ENCODE measurements at regions not wholly inside any gene's neighbourhood (a gene's known extent, or its start where the extent isn't known, plus 50 kb on each side); places are given as distances from the start of the nearest gene placed in this dataset.
"Not testable (repeated sequence)": the region's sequence is repeated elsewhere in the genome, so short reads cannot be mapped to it uniquely, and the experiment has no call there.

DNA sequence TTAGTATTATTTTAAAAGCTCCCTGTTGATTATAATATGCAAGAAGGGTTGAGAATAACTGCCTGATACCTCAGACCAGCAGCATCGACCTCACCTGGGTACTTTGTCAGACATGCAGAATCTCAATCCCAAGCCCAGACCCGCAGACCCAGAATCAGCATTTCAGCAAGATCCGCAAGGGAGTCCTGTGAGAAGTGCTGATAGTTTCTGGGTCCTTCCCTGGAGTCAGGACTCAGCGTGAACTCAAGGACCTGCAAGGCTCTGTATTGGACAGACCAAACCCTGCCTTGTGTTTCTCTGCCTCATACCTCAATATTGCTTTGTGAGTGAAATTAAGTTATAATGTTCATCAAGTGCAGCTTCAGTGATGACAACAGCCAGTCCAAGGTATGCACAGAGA lies 149.5 kb upstream of the NPY start:
- DNase-seq: no peak

DNA sequence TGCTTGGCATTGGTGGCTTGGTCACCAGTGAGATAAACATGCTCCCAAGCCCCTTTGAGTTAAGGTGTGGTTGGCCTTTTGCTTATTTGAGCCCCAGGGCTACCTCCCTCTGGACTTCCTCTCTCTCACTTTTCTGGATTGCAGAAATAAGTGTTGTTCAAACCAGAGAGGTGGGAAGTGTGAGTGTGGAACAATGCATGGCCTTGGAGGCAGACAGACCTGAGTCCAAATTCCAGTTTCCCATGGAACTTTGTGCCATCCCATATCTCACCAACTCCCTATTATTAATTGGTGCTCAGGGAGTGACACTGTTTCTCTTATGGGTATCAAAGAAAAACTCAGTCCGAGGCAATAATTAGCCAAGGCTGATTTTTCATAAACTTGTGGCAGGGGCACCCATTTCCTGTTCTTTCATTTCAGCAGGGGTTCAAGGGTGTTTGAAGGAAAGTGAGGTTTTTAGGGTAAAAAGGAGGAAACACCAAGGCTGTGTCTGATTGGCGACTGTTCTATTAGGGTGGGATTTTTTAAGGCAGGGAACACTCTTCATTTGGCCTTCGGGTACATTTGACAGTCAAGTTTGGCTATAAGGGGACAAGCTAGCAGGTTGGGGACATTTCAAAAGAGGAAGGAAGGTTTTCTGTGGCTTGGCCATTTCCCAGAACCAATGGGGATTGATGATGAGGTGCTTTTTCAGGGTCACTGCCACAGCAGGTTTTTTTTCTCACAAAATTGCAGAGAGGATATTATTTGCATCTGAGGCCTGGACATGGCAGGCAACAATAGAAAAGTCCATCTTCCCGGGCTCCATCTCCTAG lies 148.8 kb upstream of the NPY start:
- no peak for DNase-seq

DNA sequence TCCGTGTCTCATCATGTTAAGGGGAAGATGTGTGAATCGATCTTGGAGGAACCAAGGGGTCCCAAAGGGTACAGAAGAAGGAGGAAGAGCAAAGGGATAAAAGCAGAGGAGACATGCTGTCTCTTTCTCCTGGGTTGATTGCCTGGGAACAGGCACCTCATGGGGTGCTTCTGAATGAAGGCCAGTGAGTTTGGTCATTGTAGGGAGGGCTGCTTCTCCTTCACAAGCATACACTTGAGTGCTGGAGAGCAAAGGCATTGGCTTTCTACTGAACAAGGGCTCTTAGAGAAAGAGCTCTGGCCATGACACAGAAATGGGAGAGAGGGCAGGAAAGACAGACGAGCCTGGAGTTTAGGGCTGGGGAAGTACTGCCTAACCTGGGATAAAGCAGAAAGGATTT lies 146.7 kb upstream of the NPY start:
- DNase-seq: no peak

DNA sequence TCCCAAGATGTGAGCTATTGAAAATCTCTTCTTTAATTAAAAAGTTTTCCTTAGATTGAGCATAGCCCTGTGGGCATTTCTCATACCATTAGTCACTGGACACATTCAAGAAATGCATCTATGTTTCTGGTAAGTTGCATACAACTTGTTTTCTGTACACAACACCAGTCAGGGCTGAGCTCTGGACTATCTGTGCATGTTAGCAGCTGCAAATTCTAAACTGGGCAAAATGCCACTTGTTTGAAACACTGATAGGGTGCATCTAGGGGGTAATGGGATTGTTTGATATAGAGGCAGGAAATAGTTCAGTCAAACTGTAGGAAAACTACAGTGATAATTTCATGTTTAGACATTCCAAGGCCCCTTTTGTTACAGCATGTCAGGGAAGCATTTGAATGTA lies 145.6 kb upstream of the NPY start:
- peak; percentile 8 to 30 (median 22) for DNase-seq

DNA sequence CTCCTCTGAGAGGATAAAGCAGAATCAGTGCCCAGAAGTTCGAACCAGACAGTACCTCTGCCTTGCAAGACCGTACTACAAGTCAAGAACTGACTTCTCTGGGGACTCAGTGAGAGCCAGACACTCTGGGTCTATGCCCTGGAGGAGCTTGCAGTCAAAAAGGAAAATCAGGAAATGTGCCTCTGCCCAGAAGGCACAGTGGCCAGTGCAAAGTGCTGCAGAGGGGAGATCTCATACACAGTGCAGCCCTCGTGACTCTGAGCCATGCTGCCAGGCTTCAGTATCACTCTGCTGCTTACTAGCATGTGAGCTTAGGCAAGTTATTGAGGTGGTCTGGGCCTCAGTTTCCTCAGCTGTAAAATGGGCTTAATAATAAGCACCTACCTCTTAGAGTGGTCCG lies 144.0 kb upstream of the NPY start:
- DNase-seq: no peak

DNA sequence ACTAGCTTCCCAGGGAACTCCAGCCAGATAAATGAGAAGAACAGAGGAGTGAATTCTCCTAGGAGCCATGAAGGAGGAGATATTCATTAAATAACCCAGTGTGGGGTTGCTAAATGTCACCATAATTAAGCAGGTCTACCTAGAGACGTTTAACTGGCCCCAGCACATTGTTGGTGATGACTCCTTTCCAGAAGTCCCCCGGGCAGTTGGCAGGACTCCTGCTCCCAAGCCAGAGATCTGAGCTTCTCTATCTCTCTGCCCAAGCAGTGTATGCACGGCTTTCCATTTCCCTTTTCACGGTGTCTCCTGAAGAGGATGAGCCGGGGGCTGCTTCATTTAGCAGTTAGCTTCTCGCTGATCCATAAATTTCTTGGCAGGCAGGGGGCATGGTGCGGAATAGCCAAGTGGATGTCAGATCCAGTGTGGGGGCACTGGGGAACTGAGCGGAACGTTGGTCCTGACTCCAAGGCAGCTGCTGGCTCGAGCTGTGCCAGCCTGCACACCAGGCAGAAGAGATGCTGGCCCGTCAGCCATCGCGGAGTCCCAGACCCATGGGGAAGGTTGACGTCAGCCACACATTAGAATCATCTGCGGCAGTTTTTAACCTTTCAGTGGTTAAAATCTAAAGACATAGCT lies 142.0 kb upstream of the NPY start:
- peak; percentile 6 to 26 (median 7) for DNase-seq

DNA sequence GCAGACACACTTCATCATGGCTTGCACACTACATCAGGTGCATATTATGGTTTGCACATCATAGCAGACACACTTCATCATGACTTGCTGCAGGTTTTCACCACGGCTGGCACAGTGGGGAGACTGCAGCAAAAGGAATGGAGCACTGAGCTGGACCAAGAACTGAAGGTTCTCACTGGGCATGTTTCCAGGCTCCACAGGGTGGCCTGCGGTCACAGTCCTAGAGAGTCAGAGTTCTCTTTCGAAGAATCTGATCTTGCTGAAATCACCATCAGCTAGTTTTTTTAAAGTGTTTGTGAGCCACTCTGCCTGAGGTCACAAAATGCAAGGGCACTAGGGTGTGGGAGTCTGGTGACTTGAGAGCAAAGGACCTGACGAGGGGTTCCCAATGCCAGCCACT lies 140.4 kb upstream of the NPY start:
- no peak for DNase-seq

DNA sequence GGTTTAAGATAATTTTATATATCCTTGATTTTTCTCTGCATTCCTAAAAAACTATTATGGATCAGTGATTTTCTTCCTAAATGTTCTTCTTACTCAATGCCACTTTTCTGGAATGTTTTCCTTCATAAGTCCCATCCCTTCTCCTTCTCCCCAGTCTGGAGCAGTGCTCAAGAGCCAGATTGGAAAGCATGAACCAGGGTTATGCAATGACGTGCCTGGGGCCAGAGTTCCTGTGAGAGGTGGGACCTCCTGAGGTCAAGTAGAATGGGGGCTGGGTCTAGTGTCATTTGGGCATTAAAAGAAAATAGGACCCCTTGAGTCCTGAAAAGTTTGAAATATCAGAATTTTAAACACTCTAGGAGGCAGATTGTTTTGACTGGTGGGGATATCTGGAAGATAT lies 132.0 kb upstream of the NPY start:
- no peak for DNase-seq

DNA sequence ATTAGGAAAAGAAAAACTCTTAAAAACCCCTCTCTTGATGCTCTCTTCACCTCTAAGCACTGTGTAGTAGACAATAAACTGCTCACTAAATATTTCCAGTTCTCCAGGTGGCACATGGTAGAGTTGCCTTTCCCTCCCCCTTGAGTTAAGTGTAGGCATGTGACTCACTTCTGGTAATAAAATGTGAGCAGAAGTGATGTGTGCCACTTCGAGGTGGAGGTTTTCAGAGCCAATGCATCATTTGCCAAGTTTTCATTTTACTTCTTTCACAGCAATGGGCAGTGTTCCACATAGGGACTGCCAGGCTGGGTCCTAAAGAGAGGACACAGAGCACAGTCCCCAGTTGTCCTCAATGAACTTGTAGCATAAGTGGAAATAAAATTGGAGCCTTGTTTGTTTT lies 131.6 kb upstream of the NPY start:
- DNase-seq: no peak

DNA sequence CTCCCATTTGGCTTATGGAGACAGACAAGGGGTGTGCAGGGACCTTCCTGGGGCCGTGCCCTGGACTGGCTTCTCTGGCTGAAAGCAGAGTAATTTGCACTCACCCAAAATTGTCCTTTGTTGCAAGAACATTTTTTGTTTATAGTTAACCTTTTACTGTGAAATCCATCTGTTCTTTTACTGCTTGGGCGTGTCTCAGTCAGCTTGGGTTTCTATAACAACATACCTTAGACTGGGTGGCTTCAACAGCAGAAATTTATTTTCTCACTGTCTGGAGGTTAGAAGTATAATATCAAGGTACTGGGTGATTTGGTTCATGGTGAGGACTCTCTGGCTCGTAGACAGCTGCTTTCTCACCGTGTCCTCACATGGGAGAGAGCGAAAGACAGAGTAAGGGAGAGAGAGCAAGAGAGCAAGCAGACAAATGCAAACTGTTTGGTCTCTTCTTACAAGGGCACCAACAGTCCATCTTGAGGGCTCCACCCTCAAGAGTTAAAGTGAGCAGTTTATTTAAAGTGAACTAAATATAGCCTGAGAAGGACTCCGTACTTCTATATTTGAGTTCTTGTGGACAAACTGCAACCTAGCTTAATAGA lies 131.0 kb upstream of the NPY start:
- DNase-seq: no peak

DNA sequence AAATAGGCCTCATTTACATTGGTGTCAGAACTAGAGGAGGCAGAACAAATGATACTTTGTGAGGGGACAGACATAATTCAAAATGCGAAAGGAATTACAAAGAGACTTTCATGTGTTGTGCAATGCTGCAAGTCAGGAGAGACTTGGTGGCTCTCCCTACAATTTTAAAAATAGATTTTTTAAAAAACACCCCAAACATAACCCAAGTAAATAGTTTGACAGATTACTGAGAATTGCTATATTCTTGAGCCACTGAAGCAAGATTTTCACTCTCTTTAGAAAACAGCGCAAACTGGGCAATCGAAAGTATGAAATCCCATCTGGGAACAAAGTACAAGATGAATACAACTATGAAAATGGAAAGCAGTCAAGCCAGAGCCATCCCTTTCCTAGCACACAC lies 126.3 kb upstream of the NPY start:
- DNase-seq: no peak

DNA sequence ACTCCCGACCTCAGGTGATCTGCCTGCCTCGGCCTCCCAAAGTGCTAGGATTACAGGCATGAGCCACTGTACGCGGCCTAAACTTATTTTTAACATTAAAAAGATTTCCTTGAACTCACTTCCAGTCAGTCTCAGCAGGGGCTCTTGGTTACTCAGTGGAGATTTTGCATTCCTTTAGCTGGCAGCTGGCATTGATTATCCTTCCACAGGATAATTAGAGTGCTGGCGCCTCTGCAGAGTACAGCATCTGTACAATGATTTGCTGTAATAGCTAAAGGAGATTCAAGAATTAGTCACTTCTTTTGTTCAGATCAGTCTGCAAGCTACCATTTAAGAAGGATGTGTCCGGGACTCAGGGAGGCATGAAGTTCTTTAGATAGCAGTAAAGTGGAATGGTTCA lies 125.0 kb upstream of the NPY start:
- DNase-seq: peak in 1 of 3 donors; percentile 45

DNA sequence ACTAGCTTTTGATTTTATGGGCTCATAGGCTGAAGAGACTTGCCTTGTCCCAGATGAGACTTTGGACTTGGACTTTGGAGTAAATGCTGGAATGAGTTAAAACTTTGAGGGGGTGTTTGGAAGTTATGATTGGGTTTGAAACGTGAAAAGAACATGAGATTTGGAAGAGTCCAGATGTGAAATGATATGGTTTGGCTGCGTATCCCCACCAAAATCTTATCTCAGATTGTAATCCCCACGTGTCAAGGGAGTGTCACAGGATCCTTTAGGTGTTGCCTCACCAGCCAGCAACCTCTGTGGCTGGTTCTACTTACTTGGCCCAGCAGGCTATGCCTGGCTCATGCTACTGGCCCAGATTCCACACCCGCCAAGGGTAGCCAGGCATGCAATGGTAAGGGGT lies 119.6 kb upstream of the NPY start:
- DNase-seq: no peak

DNA sequence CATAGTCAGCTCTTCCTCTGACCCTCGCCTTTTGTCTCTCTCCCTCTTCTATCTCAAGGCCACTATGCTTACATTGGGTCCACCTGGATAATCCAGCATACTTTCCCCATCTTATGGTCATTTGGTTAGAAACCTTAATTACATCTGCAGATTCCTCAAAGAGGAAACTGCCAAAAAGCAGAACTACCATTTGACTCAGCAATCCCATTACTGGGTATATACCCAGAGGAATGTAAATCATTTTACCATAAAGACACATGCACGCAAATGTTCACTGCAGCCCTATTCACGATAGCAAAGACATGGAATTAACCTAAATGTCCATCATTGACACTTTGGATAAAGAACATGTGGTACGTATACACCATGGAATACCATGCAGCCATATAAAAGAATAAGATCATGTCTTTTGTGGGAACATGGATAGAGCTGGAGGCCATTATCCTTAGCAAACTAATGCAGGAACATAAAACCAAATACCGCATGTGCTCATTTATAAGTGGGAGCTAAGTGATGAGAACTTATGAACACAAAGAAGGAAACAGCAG lies 114.8 kb upstream of the NPY start:
- no peak for DNase-seq

DNA sequence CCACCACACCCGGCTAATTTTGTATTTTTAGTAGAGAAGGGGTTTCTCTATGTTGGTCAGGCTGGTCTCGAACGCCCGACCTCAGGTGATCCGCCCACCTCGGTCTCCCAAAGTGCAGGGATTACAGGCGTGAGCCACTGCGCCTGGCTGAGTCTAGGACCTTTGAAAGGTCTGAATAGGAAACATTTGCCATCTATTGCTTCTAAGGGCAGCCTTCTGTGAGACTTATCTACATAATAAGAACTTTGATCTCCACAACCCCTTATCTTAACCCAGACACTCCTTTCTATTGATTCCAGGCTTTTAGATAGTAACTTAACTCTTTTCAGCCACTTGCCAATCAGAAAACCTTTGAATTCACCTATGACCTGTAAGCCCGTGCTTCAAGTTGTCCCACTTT lies 112.0 kb upstream of the NPY start:
- DNase-seq: not testable (repeated sequence)

DNA sequence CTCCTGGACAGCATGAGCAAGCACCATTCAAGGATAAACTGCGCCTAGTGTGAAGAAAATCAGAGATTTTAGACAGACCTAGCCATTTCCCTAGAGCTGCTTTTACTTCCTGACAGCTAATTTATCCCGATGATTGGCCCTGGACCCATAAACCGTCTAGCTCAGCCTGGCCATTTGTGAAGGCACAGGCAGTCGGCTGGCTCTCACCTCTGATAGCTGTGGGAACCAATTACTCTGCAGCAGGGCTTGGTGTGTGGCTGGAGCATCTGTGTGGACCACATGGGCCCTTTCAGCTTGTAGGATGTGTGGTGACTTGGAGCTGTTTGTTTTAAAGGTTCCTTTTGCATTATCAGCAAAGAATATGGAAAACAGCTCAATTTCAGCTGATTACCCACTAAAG lies 111.1 kb upstream of the NPY start:
- no peak for DNase-seq

DNA sequence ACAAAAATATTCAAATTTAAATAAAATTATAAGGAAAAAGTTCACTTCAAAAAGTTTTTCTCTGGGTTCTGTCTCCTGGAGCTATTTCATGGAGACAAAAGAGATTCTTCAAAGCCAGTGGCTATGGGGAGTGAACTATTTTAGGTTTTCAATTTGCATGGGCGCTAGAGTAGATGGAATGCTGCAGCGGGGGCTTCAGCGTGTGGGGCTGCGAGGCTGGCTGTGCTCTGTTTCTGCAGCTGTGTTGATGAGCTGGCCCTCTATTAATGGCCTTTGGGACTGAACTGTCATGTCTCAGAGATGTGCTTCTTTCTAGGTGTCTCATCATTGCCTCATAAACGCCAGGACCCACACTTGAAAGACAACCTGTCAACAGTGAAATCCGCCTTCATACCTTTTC lies 108.4 kb upstream of the NPY start:
- DNase-seq: no peak

DNA sequence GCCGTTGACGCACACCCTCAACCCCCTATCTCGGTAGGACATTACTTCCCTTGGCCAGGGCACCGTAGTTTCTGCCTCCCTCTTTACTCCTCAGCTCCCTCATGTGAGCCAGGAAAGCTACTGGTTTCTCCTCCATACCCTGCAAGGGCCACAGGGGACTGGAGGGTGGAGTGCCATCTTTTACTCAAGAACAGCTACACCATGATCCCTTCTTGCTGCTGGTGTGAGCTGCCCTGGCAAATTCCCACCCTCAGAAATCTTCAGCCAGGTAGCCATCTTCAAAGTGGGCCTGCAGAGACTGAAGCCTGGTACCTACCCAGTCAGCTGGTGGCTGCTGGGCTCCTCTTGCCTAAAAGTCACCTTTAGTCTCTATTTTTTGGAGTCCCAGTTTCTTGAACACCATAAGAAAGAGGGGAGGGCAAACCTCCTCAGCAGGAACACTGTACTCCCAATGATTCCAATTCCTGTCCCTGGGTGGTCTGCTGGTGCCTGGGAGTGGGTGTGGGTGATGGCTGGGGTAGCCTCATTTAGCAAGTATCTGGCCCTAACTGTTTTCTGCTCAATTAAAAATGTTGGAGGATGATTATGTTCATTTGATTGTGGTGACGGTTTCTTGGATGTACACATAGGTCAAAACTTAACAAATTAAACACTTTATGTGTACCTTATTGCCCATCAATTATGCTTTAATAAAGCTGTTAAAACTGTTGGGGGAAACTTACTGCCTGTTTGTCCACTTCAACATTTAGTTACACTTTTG lies 105.0 kb upstream of the NPY start:
- no peak for DNase-seq

DNA sequence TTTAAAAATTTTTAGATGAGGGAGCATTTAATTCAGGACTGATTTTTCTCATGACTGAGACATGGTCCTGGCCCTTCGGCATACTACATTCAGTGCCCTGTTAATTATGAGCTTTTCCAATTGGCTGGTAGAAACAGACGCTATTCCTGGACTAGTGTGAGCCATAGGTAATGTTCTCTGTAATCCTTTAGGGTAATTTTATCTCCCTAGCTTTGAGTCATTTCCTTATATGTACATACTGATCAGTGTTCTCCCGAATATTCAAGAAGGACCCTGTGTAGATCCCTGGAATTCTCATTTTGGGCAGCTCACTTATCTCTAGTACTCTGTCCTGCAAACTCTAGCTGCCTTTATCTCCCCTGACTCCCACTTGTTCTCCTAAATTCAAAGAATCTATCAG lies 92.6 kb upstream of the NPY start:
- DNase-seq: no peak

DNA sequence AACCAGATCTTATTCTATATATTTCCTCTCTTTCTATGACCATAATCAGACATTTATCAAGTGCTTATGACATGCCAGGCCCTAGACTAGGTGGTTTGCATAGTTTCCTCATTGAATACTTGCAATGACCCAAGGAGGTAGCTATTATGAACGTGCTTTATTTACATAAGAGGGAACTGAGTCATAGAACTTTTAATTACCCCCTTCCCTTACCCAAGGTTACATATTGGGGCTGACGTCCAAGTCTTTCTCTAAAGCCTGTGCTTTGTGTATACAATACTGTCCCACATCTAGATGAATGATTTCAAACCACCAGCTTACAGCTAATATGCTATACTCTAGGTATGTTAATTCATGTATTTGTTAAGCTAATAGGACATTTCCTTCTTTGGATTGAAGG lies 91.9 kb upstream of the NPY start:
- peak in 1 of 3 donors; percentile 19 for DNase-seq

DNA sequence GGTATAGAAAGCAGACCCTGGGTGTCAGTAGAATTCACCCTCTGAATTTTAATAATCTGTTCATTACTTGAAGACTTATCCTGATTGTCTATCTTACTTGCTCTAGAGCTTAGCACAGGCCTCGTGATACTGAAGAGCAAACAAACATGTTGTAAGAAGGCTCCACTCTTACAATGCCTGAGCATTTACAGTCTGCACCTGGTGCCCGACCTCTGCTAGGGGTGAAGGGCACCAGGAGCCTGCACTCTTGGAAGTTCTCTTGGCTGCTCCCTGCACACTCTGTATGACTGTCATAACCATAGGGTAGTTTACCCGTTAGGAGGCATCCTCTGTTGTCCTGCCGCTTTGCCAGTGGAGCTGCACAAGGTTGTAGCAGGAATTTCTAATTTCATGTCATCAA lies 91.3 kb upstream of the NPY start:
- DNase-seq: no peak

DNA sequence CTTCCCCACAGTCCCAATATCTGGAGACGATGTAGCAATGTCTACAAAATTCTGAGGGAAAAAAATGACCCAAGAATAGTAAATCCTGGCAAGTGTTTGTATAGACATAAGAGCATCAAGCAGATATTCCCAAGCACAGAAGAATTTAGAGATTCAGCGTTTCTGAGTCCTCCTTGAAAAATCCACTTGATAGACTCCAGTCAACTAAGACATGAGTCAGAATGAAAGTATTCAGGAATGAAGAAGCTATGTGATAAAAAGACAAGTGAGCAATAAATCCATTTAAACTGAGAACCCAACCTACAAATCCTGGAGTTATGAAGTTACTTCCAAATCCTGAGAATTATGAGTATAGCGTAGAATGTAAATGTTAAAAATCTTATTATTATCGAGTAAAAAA lies 86.1 kb upstream of the NPY start:
- DNase-seq: peak in 1 of 3 donors; percentile 18
